ENCODE measurements at regions not wholly inside any gene's neighbourhood (a gene's known extent, or its start where the extent isn't known, plus 50 kb on each side); places are given as distances from the start of the nearest gene placed in this dataset.

GRCh38 chr11:39205236-39205995, 2254.0 kb downstream of the LRRC4C start:
- DNase-seq (no peak), ATAC-seq (no peak)
- Mint-ChIP-seq H3K4me3 (no peak overlapping the region), H3K4me1 (no peaks in the 10 kb centered on the region), H3K27ac (no peak overlapping the region), H3K27me3 (no peaks in the 10 kb centered on the region), H3K36me3 (ENCODE audit: low read depth) (no peaks in the 10 kb centered on the region), H3K9me3 (ENCODE audit: low read depth) (no peaks in the 10 kb centered on the region)
- CTCF ChIA-PET, result no interaction called here
- POLR2A ChIA-PET, result no interaction called here
- intact Hi-C loops (cut with DNase I, micrococcal nuclease), result loop anchor here in 1 of 2 experiments (10.0 kb wide), 1 partner anchor 909 kb away; no protein-coding TSS in a partner anchor

GRCh38 chr11:39192671-39193070, 2266.8 kb downstream of the LRRC4C start:
- ATAC-seq (no peak), DNase-seq (no peak)
- no peak overlapping the region for H3K4me3 Mint-ChIP-seq
- no peaks in the 10 kb centered on the region for H3K36me3 Mint-ChIP-seq (ENCODE audit: low read depth)
- intact Hi-C loops (cut with DNase I, micrococcal nuclease), result no loop called here
- no peaks in the 10 kb centered on the region for H3K27me3 Mint-ChIP-seq
- ChIA-PET CTCF (no interaction called here), POLR2A (no interaction called here)
- peaks cover 9% of the 10 kb centered on the region for H3K9me3 Mint-ChIP-seq (ENCODE audit: low read depth)
- no peak overlapping the region for H3K27ac Mint-ChIP-seq
- no peaks in the 10 kb centered on the region for H3K4me1 Mint-ChIP-seq

GRCh38 chr11:39190751-39191150, 2268.7 kb downstream of the LRRC4C start:
- Mint-ChIP-seq H3K36me3 (ENCODE audit: low read depth) (no peaks in the 10 kb centered on the region), H3K4me1 (no peaks in the 10 kb centered on the region), H3K4me3 (no peak overlapping the region), H3K27me3 (no peaks in the 10 kb centered on the region), H3K9me3 (ENCODE audit: low read depth) (peaks cover 9% of the 10 kb centered on the region), H3K27ac (no peak overlapping the region)
- no peak for ATAC-seq
- CTCF ChIA-PET, result no interaction called here
- intact Hi-C loops (cut with DNase I, micrococcal nuclease), result no loop called here
- no peak for DNase-seq
- POLR2A ChIA-PET, result no interaction called here

- no peaks in the 10 kb centered on the region for H3K27me3 Mint-ChIP-seq
- CTCF ChIA-PET, result no interaction called here
- intact Hi-C loops (cut with DNase I, micrococcal nuclease), result no loop called here
- H3K27ac Mint-ChIP-seq, result no peak overlapping the region
- no peaks in the 10 kb centered on the region for H3K4me1 Mint-ChIP-seq
- POLR2A ChIA-PET, result no interaction called here
- peaks cover 2% of the 10 kb centered on the region for H3K9me3 Mint-ChIP-seq (ENCODE audit: low read depth)
- DNase-seq, result no peak
- H3K4me3 Mint-ChIP-seq, result no peak overlapping the region
- no peak for ATAC-seq
- no peaks in the 10 kb centered on the region for H3K36me3 Mint-ChIP-seq (ENCODE audit: low read depth)
These were observed 2281.8 kb downstream of the LRRC4C start for GRCh38 chr11:39177678-39178077.

GRCh38 chr11:39174965-39175364, 2284.5 kb downstream of the LRRC4C start:
- H3K36me3 Mint-ChIP-seq (ENCODE audit: low read depth), result no peaks in the 10 kb centered on the region
- ChIA-PET CTCF (no interaction called here), POLR2A (no interaction called here)
- H3K27me3 Mint-ChIP-seq, result no peaks in the 10 kb centered on the region
- no peak for ATAC-seq
- intact Hi-C loops (cut with DNase I, micrococcal nuclease), result no loop called here
- no peaks in the 10 kb centered on the region for H3K4me1 Mint-ChIP-seq
- H3K9me3 Mint-ChIP-seq (ENCODE audit: low read depth), result peaks cover 8% of the 10 kb centered on the region
- no peak overlapping the region for H3K27ac Mint-ChIP-seq
- DNase-seq, result no peak
- H3K4me3 Mint-ChIP-seq, result no peak overlapping the region

- intact Hi-C loops (cut with DNase I, micrococcal nuclease), result no loop called here
- Mint-ChIP-seq H3K27me3 (no peaks in the 10 kb centered on the region), H3K4me3 (no peak overlapping the region), H3K27ac (no peak overlapping the region), H3K9me3 (ENCODE audit: low read depth) (peaks cover 8% of the 10 kb centered on the region), H3K4me1 (no peaks in the 10 kb centered on the region), H3K36me3 (ENCODE audit: low read depth) (no peaks in the 10 kb centered on the region)
- no peak for ATAC-seq
- CTCF ChIA-PET, result no interaction called here
- DNase-seq, result no peak
- POLR2A ChIA-PET, result no interaction called here
These were observed 2285.3 kb downstream of the LRRC4C start for GRCh38 chr11:39174196-39174595.

- CTCF ChIA-PET, result no interaction called here
- no peaks in the 10 kb centered on the region for H3K36me3 Mint-ChIP-seq (ENCODE audit: low read depth)
- DNase-seq (no peak), ATAC-seq (no peak)
- no peaks in the 10 kb centered on the region for H3K27me3 Mint-ChIP-seq
- no peaks in the 10 kb centered on the region for H3K9me3 Mint-ChIP-seq (ENCODE audit: low read depth)
- POLR2A ChIA-PET, result no interaction called here
- H3K4me1 Mint-ChIP-seq, result no peaks in the 10 kb centered on the region
- intact Hi-C loops (cut with DNase I, micrococcal nuclease), result no loop called here
- no peak overlapping the region for H3K27ac Mint-ChIP-seq
- H3K4me3 Mint-ChIP-seq, result no peak overlapping the region
These were observed 2294.4 kb downstream of the LRRC4C start for GRCh38 chr11:39165021-39165420.

- H3K4me3 Mint-ChIP-seq, result no peak overlapping the region
- CTCF ChIA-PET, result no interaction called here
- no peak overlapping the region for H3K27ac Mint-ChIP-seq
- peaks cover 8% of the 10 kb centered on the region for H3K9me3 Mint-ChIP-seq (ENCODE audit: low read depth)
- intact Hi-C loops (cut with DNase I, micrococcal nuclease), result no loop called here
- POLR2A ChIA-PET, result no interaction called here
- no peak for ATAC-seq
- no peaks in the 10 kb centered on the region for H3K4me1 Mint-ChIP-seq
- DNase-seq, result no peak
- no peaks in the 10 kb centered on the region for H3K27me3 Mint-ChIP-seq
- no peaks in the 10 kb centered on the region for H3K36me3 Mint-ChIP-seq (ENCODE audit: low read depth)
These were observed 2310.2 kb downstream of the LRRC4C start for GRCh38 chr11:39149214-39149613.

GRCh38 chr11:39145346-39145745, 2314.1 kb downstream of the LRRC4C start:
- CTCF ChIA-PET, result no interaction called here
- ATAC-seq, result no peak
- peaks cover 2% of the 10 kb centered on the region for H3K9me3 Mint-ChIP-seq (ENCODE audit: low read depth)

GRCh38 chr11:39144351-39145130, 2314.9 kb downstream of the LRRC4C start:
- ChIA-PET POLR2A (no interaction called here), CTCF (no interaction called here)
- no peak for ATAC-seq
- H3K27ac Mint-ChIP-seq, result no peak overlapping the region
- H3K4me3 Mint-ChIP-seq, result no peak overlapping the region
- H3K4me1 Mint-ChIP-seq, result no peaks in the 10 kb centered on the region
- no peaks in the 10 kb centered on the region for H3K9me3 Mint-ChIP-seq (ENCODE audit: low read depth)
- no peak for DNase-seq
- intact Hi-C loops (cut with DNase I, micrococcal nuclease), result no loop called here
- H3K27me3 Mint-ChIP-seq, result no peaks in the 10 kb centered on the region
- no peaks in the 10 kb centered on the region for H3K36me3 Mint-ChIP-seq (ENCODE audit: low read depth)

More at GRCh38 chr11:39145346-39145745, 2314.1 kb downstream of the LRRC4C start:
- H3K4me3 Mint-ChIP-seq, result no peak overlapping the region
- no peak overlapping the region for H3K27ac Mint-ChIP-seq
- H3K27me3 Mint-ChIP-seq, result no peaks in the 10 kb centered on the region
- intact Hi-C loops (cut with DNase I, micrococcal nuclease), result no loop called here
- no peaks in the 10 kb centered on the region for H3K36me3 Mint-ChIP-seq (ENCODE audit: low read depth)
- no peaks in the 10 kb centered on the region for H3K4me1 Mint-ChIP-seq
- POLR2A ChIA-PET, result no interaction called here
- DNase-seq, result no peak

- DNase-seq (no peak), ATAC-seq (no peak)
- no peak overlapping the region for H3K27ac Mint-ChIP-seq
- no peaks in the 10 kb centered on the region for H3K4me1 Mint-ChIP-seq
- H3K4me3 Mint-ChIP-seq, result no peak overlapping the region
- H3K9me3 Mint-ChIP-seq (ENCODE audit: low read depth), result peaks cover 12% of the 10 kb centered on the region
- intact Hi-C loops (cut with DNase I, micrococcal nuclease), result loop anchor here in 1 of 2 experiments (5.0 kb wide), 1 partner anchor 1412 kb away; no protein-coding TSS in a partner anchor
- H3K27me3 Mint-ChIP-seq, result no peaks in the 10 kb centered on the region
- ChIA-PET CTCF (no interaction called here), POLR2A (no interaction called here)
- H3K36me3 Mint-ChIP-seq (ENCODE audit: low read depth), result no peaks in the 10 kb centered on the region
These were observed 2319.9 kb downstream of the LRRC4C start for GRCh38 chr11:39139581-39139980.

GRCh38 chr11:39120890-39121289, 2338.6 kb downstream of the LRRC4C start:
- ATAC-seq (no peak), DNase-seq (no peak)
- Mint-ChIP-seq H3K4me1 (no peaks in the 10 kb centered on the region), H3K27me3 (no peaks in the 10 kb centered on the region), H3K4me3 (no peak overlapping the region), H3K9me3 (ENCODE audit: low read depth) (peaks cover 3% of the 10 kb centered on the region), H3K36me3 (ENCODE audit: low read depth) (no peaks in the 10 kb centered on the region), H3K27ac (no peak overlapping the region)
- POLR2A ChIA-PET, result no interaction called here
- CTCF ChIA-PET, result no interaction called here
- intact Hi-C loops (cut with DNase I, micrococcal nuclease), result no loop called here
